Smooth muscle cell (in vitro differentiated cells): ENCODE measurements at regions not wholly inside any gene's neighbourhood (a gene's known extent, or its start where the extent isn't known, plus 50 kb on each side); places are given as distances from the start of the nearest gene placed in this dataset.

Experiments used
- DNase-seq: peaks from one replicate; lab custom pipeline; 2025; ENCODE audit not compliant: unreplicated experiment; lab: John Stamatoyannopoulos, UW
- H2AFZ ChIP-seq: fragments of 200-600 bp; sonication (generic); 2 replicates; pipeline ENCODE4 v1.6.0; 2016; ENCODE audit warnings: antibody characterized with exemption, low read depth, mild to moderate bottlenecking
- H3F3A ChIP-seq: fragments of 200-600 bp; sonication (generic); 2 replicates; pipeline ENCODE4 v1.6.0; 2017; ENCODE audit warnings: antibody characterized with exemption, low read depth
- H3K27ac ChIP-seq: fragments of 200-600 bp; sonication (generic); 2 replicates; pipeline ENCODE4 v1.5.1; 2016; ENCODE audit warnings: low read depth, mild to moderate bottlenecking
- H3K27me3 ChIP-seq: fragments of 200-600 bp; sonication (generic); 2 replicates; pipeline ENCODE4 v1.6.1; 2016; ENCODE audit warnings: low read depth, mild to moderate bottlenecking
- H3K36me3 ChIP-seq: fragments of 200-600 bp; sonication (generic); 2 replicates; pipeline ENCODE4 v1.5.1; 2016; ENCODE audit warnings: low read depth
- H3K4me1 ChIP-seq: fragments of 200-600 bp; sonication (generic); 2 replicates; pipeline ENCODE4 v1.5.1; 2016; ENCODE audit warnings: low read depth
- H3K4me2 ChIP-seq: fragments of 200-600 bp; sonication (generic); 2 replicates; pipeline ENCODE4 v1.6.0; 2016; ENCODE audit warnings: mild to moderate bottlenecking
- H3K4me3 ChIP-seq: fragments of 200-600 bp; sonication (generic); 2 replicates; pipeline ENCODE4 v1.5.1; 2016; ENCODE audit warnings: mild to moderate bottlenecking
- H3K79me2 ChIP-seq: fragments of 200-600 bp; sonication (generic); 2 replicates; pipeline ENCODE4 v1.6.0; 2016; ENCODE audit warnings: low read depth, mild to moderate bottlenecking
- H3K9ac ChIP-seq: fragments of 200-600 bp; sonication (generic); 2 replicates; pipeline ENCODE4 v1.6.0; 2016; ENCODE audit warnings: low read depth
- H3K9me3 ChIP-seq: fragments of 200-600 bp; sonication (generic); replicated peaks from 2 replicates; pipeline ENCODE4 v1.5.1; 2016; ENCODE audit warnings: low read depth
- H4K20me1 ChIP-seq: fragments of 200-600 bp; sonication (generic); 2 replicates; pipeline ENCODE4 v1.6.0; 2016; ENCODE audit warnings: low read depth
- WGBS: methylation state at CpG from one replicate; pipeline ENCODE4 v1.1.7; 2016; ENCODE audit warnings: low lambda C conversion rate; 5-methylcytosine and 5-hydroxymethylcytosine counted together
- TF ChIP-seq, protein P1 (sequence below): fragments of 200-600 bp; sonication (generic); IDR thresholded peaks from 2 replicates; pipeline ENCODE4 v1.5.1; 2017; ENCODE audit warnings: borderline replicate concordance, mild to moderate bottlenecking, antibody characterized with exemption; ENCODE audit not compliant: insufficient read depth, poor library complexity, severe bottlenecking

GRCh38 chr7:41785265-41785664 lies 82.4 kb upstream of the INHBA start:
- Histone ChIP-seq H3K79me2 (no peaks in the 10 kb centered on the region), H3K9ac (no peak overlapping the region), H3K27me3 (no peaks in the 10 kb centered on the region), H3K4me3 (no peak overlapping the region), H3K9me3 (no peaks in the 10 kb centered on the region), H3K27ac (no peak overlapping the region), H3F3A (no peaks in the 10 kb centered on the region), H3K4me1 (no peaks in the 10 kb centered on the region), H3K4me2 (no peak overlapping the region), H2AFZ (no peak overlapping the region), H4K20me1 (no peaks in the 10 kb centered on the region), H3K36me3 (no peaks in the 10 kb centered on the region)
- no peak for DNase-seq
- TF ChIP-seq, protein P1, sequence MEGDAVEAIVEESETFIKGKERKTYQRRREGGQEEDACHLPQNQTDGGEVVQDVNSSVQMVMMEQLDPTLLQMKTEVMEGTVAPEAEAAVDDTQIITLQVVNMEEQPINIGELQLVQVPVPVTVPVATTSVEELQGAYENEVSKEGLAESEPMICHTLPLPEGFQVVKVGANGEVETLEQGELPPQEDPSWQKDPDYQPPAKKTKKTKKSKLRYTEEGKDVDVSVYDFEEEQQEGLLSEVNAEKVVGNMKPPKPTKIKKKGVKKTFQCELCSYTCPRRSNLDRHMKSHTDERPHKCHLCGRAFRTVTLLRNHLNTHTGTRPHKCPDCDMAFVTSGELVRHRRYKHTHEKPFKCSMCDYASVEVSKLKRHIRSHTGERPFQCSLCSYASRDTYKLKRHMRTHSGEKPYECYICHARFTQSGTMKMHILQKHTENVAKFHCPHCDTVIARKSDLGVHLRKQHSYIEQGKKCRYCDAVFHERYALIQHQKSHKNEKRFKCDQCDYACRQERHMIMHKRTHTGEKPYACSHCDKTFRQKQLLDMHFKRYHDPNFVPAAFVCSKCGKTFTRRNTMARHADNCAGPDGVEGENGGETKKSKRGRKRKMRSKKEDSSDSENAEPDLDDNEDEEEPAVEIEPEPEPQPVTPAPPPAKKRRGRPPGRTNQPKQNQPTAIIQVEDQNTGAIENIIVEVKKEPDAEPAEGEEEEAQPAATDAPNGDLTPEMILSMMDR: no peak

DNA sequence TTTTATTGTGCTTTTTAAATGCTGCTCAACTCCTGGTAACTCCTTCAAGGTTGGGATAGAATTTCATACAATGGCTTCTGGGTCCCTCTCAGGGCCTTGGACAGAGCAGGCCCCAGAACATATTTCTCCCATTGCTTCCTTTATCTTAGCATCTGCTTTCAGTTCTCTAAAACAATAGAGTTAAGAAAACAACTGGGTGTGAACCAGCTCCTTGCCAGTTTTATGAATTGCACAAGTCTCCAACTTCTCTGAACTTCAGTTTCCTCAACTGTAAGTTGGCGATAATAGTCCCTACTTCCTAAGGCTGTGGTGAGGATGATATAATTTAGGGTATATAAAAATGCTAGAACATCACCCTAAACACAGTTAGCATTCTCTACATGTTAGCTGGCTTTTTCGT lies 77.0 kb upstream of the INHBA start:
- H3F3A ChIP-seq: no peaks in the 10 kb centered on the region
- H3K27ac ChIP-seq: no peak overlapping the region
- H3K9ac ChIP-seq: no peak overlapping the region
- H2AFZ ChIP-seq: no peak overlapping the region
- DNase-seq: no peak
- no peaks in the 10 kb centered on the region for H3K27me3 ChIP-seq
- no peaks in the 10 kb centered on the region for H3K9me3 ChIP-seq
- H4K20me1 ChIP-seq: no peaks in the 10 kb centered on the region
- H3K4me3 ChIP-seq: no peak overlapping the region
- no peaks in the 10 kb centered on the region for H3K4me1 ChIP-seq
- 84% methylated on average over 2 of the region's 2 CpGs for WGBS
- TF ChIP-seq, protein P1: no peak
- no peaks in the 10 kb centered on the region for H3K36me3 ChIP-seq
- H3K79me2 ChIP-seq: no peaks in the 10 kb centered on the region
- H3K4me2 ChIP-seq: no peak overlapping the region

DNA sequence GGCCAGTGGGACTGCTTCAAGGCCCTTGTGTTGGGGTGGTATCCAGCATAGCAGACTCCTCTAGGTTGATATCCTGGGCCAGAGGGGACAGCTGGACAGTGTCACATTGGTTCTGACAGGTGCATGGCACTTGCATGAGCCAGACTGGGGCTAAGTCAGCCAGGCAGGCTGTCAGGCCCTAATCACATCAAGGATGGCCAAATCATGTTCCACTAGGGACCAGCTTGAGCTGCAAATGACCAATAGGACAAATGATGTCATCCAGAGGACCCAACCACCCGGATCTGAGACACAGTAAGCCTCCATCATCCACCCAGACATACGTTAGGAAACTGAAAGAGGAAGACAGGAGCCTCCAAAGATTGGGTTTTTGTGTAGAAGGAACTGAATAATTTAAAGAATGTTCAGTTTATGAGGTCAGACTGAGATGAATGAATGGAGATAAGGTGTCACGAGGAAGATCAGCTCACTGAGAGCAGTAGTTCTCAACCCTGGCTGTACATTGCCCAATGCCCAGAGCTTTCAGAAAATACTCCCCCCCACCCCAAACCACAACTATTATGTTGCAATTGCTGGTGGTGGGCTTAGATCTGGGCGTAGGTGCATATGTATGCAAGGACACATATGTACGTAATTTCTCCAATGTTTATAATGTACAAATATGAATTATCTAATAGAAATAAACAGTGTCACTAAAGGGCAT lies 75.2 kb upstream of the INHBA start:
- no peak overlapping the region for H3K4me2 ChIP-seq
- no peaks in the 10 kb centered on the region for H3K79me2 ChIP-seq
- no peaks in the 10 kb centered on the region for H3F3A ChIP-seq
- no peak overlapping the region for H2AFZ ChIP-seq
- H3K36me3 ChIP-seq: no peaks in the 10 kb centered on the region
- H3K4me1 ChIP-seq: no peaks in the 10 kb centered on the region
- no peaks in the 10 kb centered on the region for H4K20me1 ChIP-seq
- H3K9ac ChIP-seq: no peak overlapping the region
- TF ChIP-seq, protein P1: no peak
- H3K9me3 ChIP-seq: no peaks in the 10 kb centered on the region
- no peak overlapping the region for H3K4me3 ChIP-seq
- WGBS: 81% methylated on average over 5 of the region's 5 CpGs
- H3K27me3 ChIP-seq: no peaks in the 10 kb centered on the region
- no peak for DNase-seq
- no peak overlapping the region for H3K27ac ChIP-seq

GRCh38 chr7:41774966-41775365 lies 72.1 kb upstream of the INHBA start:
- Histone ChIP-seq H3K4me1 (no peaks in the 10 kb centered on the region), H3K27me3 (no peaks in the 10 kb centered on the region), H3K27ac (no peak overlapping the region), H3F3A (no peaks in the 10 kb centered on the region), H3K4me3 (no peak overlapping the region), H3K9me3 (no peaks in the 10 kb centered on the region), H3K79me2 (no peaks in the 10 kb centered on the region), H3K4me2 (no peak overlapping the region), H4K20me1 (no peaks in the 10 kb centered on the region), H2AFZ (no peak overlapping the region), H3K9ac (no peak overlapping the region), H3K36me3 (no peaks in the 10 kb centered on the region)
- TF ChIP-seq, protein P1: no peak
- 63% methylated on average over 11 of the region's 11 CpGs for WGBS
- no peak for DNase-seq
